GM19239 (cell line): ENCODE measurements at regions not wholly inside any gene's neighbourhood (a gene's known extent, or its start where the extent isn't known, plus 50 kb on each side); places are given as distances from the start of the nearest gene placed in this dataset.

Source experiments
- DNase-seq: peaks from one replicate; pipeline ENCODE4 v3.0.0; 2011; ENCODE audit warnings: low spot score; ENCODE audit not compliant: insufficient read length
- FAIRE-seq: peaks from 2 replicates; lab custom pipeline; 2011; peaks lifted over from hg19 to GRCh38; lab: Jason Lieb, UNC

- no peak for DNase-seq
- FAIRE-seq, result no peak
These were observed 122.5 kb upstream of the HDAC4 start for GRCh38 chr2:239523147-239523953.

- FAIRE-seq (no peak), DNase-seq (no peak)
These were observed 121.9 kb upstream of the HDAC4 start for GRCh38 chr2:239522740-239523119.

- FAIRE-seq (no peak), DNase-seq (no peak)
These were observed 121.4 kb upstream of the HDAC4 start for GRCh38 chr2:239522002-239522739.

GRCh38 chr2:239521518-239521815 is 120.6 kb upstream of the HDAC4 start:
- FAIRE-seq (no peak), DNase-seq (no peak)

GRCh38 chr2:239520811-239521517 is 120.1 kb upstream of the HDAC4 start:
- FAIRE-seq, result no peak
- no peak for DNase-seq

GRCh38 chr2:239519921-239520585 is 119.2 kb upstream of the HDAC4 start:
- DNase-seq (no peak), FAIRE-seq (no peak)

GRCh38 chr2:239519089-239519920 is 118.5 kb upstream of the HDAC4 start:
- FAIRE-seq (no peak), DNase-seq (no peak)

- no peak for DNase-seq
- no peak for FAIRE-seq
These were observed 117.7 kb upstream of the HDAC4 start for GRCh38 chr2:239518286-239519088.

GRCh38 chr2:239517686-239518085 is 116.9 kb upstream of the HDAC4 start:
- FAIRE-seq (no peak), DNase-seq (no peak)

- DNase-seq (no peak), FAIRE-seq (no peak)
These were observed 116.1 kb upstream of the HDAC4 start for GRCh38 chr2:239516954-239517305.

- FAIRE-seq (no peak), DNase-seq (no peak)
These were observed 115.6 kb upstream of the HDAC4 start for GRCh38 chr2:239516286-239516953.

GRCh38 chr2:239514754-239515530 is 114.1 kb upstream of the HDAC4 start:
- DNase-seq, result no peak
- no peak for FAIRE-seq

GRCh38 chr2:239512054-239512453 is 111.2 kb upstream of the HDAC4 start:
- no peak for FAIRE-seq
- DNase-seq, result no peak

GRCh38 chr2:239509373-239510143 is 108.7 kb upstream of the HDAC4 start:
- no peak for FAIRE-seq
- no peak for DNase-seq

GRCh38 chr2:239508261-239508660 is 107.4 kb upstream of the HDAC4 start:
- DNase-seq (no peak), FAIRE-seq (no peak)

- FAIRE-seq, result no peak
- no peak for DNase-seq
These were observed 106.9 kb upstream of the HDAC4 start for GRCh38 chr2:239507576-239508258.

GRCh38 chr2:239506961-239507360 is 106.1 kb upstream of the HDAC4 start:
- no peak for FAIRE-seq

More at GRCh38 chr2:239506961-239507360, 106.1 kb upstream of the HDAC4 start:
- no peak for DNase-seq
